Liver (tissue), 8 donors: ENCODE measurements at regions not wholly inside any gene's neighbourhood (a gene's known extent, or its start where the extent isn't known, plus 50 kb on each side); places are given as distances from the start of the nearest gene placed in this dataset.
"Not testable (repeated sequence)": the region's sequence is repeated elsewhere in the genome, so short reads cannot be mapped to it uniquely, and the experiment has no call there.

Source experiments
- DNase-seq: peaks from one replicate; pipeline ENCODE4 v3.0.0-alpha.2; 2017; ENCODE audit warnings: low spot score
- H3K27ac ChIP-seq, 2 donors: one replicate each; pipeline ENCODE4 v1.7.0; 2013; ENCODE audit warnings: inconsistent platforms in 2 of 2, low read length in 2 of 2, control low read depth in 1 of 2, low read depth in 1 of 2, mild to moderate bottlenecking in 1 of 2
- H3K27me3 ChIP-seq, 4 donors: one replicate each; pipeline versions ENCODE4 v1.6.1 to v1.7.0; 2013; ENCODE audit warnings: low read length in 3 of 4, inconsistent platforms in 1 of 4, mild to moderate bottlenecking in 1 of 4, moderate library complexity in 1 of 4; ENCODE audit not compliant: control insufficient read depth in 4 of 4, insufficient read depth in 4 of 4
- H3K36me3 ChIP-seq, 4 donors: one replicate each; pipeline versions ENCODE4 v1.6.1 to v1.7.0; 2013; ENCODE audit warnings: low read length in 3 of 4, mild to moderate bottlenecking in 3 of 4, low read depth in 1 of 4, moderate library complexity in 1 of 4; ENCODE audit not compliant: control insufficient read depth in 4 of 4, insufficient read depth in 3 of 4
- H3K4me1 ChIP-seq, 4 donors: one replicate each; pipeline versions ENCODE4 v1.6.1 to v1.7.0; 2013; ENCODE audit warnings: low read length in 3 of 4, mild to moderate bottlenecking in 3 of 4, moderate library complexity in 1 of 4; ENCODE audit not compliant: control insufficient read depth in 4 of 4, insufficient read depth in 4 of 4
- H3K4me3 ChIP-seq, 3 donors: one replicate each; pipeline versions ENCODE4 v1.6.1 to v1.7.0; 2013; ENCODE audit warnings: low read length in 3 of 3, control low read depth in 1 of 3, low read depth in 1 of 3, mild to moderate bottlenecking in 1 of 3
- H3K9ac ChIP-seq, 2 donors: one replicate each; pipeline ENCODE4 v1.7.0; 2013; ENCODE audit warnings: low read length in 2 of 2, mild to moderate bottlenecking in 2 of 2, moderate library complexity in 2 of 2, control low read depth in 1 of 2, low read depth in 1 of 2
- H3K9me3 ChIP-seq, 4 donors: one replicate each; pipeline versions ENCODE4 v1.6.1 to v1.7.0; 2013; ENCODE audit warnings: low read length in 3 of 4; ENCODE audit not compliant: control insufficient read depth in 4 of 4
- EGR1 ChIP-seq, 2 donors: IDR thresholded peaks; 2 replicates each; pipeline ENCODE4 v1.6.1; 2016 to 2018; ENCODE audit warnings: antibody characterized with exemption in 2 of 2, low read depth in 2 of 2
- FOXA1 ChIP-seq: IDR thresholded peaks from 2 replicates; pipeline ENCODE4 v1.6.1; 2016; ENCODE audit warnings: antibody characterized with exemption
- FOXA2 ChIP-seq: IDR thresholded peaks from 2 replicates; pipeline ENCODE4 v1.6.1; 2016; ENCODE audit warnings: antibody characterized with exemption
- GABPA ChIP-seq, 2 donors: IDR thresholded peaks in 1 of 2; conservative IDR thresholded peaks in 1 of 2; 2 replicates each; pipeline ENCODE4 v1.6.1; 2016; ENCODE audit warnings: antibody characterized with exemption in 2 of 2, mild to moderate bottlenecking in 1 of 2, moderate library complexity in 1 of 2
- HNF4A ChIP-seq, 2 donors: conservative IDR thresholded peaks; 2 replicates each; pipeline ENCODE4 v1.6.1; 2016; ENCODE audit warnings: antibody characterized with exemption in 2 of 2, mild to moderate bottlenecking in 2 of 2
- HNF4G ChIP-seq: IDR thresholded peaks from 2 replicates; pipeline ENCODE4 v1.6.1; 2016; ENCODE audit warnings: antibody characterized with exemption
- JUND ChIP-seq, 2 donors: IDR thresholded peaks; 2 replicates each; pipeline ENCODE4 v1.6.1; 2016; ENCODE audit warnings: antibody characterized with exemption in 2 of 2
- NR2F2 ChIP-seq: IDR thresholded peaks from 2 replicates; pipeline ENCODE4 v1.6.1; 2016; ENCODE audit warnings: antibody characterized with exemption
- RAD21 ChIP-seq, 2 donors: IDR thresholded peaks; 2 replicates each; pipeline ENCODE4 v1.6.1; 2016; ENCODE audit warnings: antibody characterized with exemption in 2 of 2, mild to moderate bottlenecking in 2 of 2
- RXRA ChIP-seq, 2 donors: IDR thresholded peaks; 2 replicates each; pipeline ENCODE4 v1.6.1; 2017 to 2018; ENCODE audit warnings: antibody characterized with exemption in 2 of 2, mild to moderate bottlenecking in 1 of 2
- SP1 ChIP-seq: IDR thresholded peaks from 2 replicates; pipeline ENCODE4 v1.6.1; 2018; ENCODE audit warnings: antibody characterized with exemption, mild to moderate bottlenecking
- TAF1 ChIP-seq: conservative IDR thresholded peaks from 2 replicates; pipeline ENCODE4 v1.6.1; 2016; ENCODE audit warnings: antibody characterized with exemption, mild to moderate bottlenecking
- YY1 ChIP-seq: IDR thresholded peaks from 2 replicates; pipeline ENCODE4 v1.6.1; 2016; ENCODE audit warnings: antibody characterized with exemption, mild to moderate bottlenecking
- WGBS: extraction: QIAGEN DNeasy Blood & Tissue Kit; methylation state at CpG from one replicate; pipeline ENCODE4 v1.1.7; 2013; 5-methylcytosine and 5-hydroxymethylcytosine counted together
- TF ChIP-seq, protein P1 (sequence below): fragments of 150-350 bp; IDR thresholded peaks from 2 replicates; pipeline ENCODE4 v1.5.1; 2017; ENCODE audit warnings: improper control_type of control experiment, low read depth, low read length; ENCODE audit not compliant: missing input control
- TF ChIP-seq, protein P2 (sequence below): IDR thresholded peaks from 2 replicates; pipeline ENCODE4 v1.6.1; 2016; ENCODE audit warnings: antibody characterized with exemption
- TF ChIP-seq, protein P3 (sequence below): IDR thresholded peaks from 2 replicates; pipeline ENCODE4 v1.6.1; 2016; ENCODE audit warnings: antibody characterized with exemption
- TF ChIP-seq, protein P4 (sequence below): IDR thresholded peaks from 2 replicates; pipeline ENCODE4 v1.6.1; 2016; ENCODE audit warnings: antibody characterized with exemption, mild to moderate bottlenecking
- TF ChIP-seq, protein P5 (sequence below): IDR thresholded peaks from 2 replicates; pipeline ENCODE4 v1.6.1; 2016; ENCODE audit warnings: antibody characterized with exemption
- donor health status: healthy.
- donor health status: healthy.
- donor health status: healthy.
- donor health status: healthy.
- donor health status: healthy.

DNA sequence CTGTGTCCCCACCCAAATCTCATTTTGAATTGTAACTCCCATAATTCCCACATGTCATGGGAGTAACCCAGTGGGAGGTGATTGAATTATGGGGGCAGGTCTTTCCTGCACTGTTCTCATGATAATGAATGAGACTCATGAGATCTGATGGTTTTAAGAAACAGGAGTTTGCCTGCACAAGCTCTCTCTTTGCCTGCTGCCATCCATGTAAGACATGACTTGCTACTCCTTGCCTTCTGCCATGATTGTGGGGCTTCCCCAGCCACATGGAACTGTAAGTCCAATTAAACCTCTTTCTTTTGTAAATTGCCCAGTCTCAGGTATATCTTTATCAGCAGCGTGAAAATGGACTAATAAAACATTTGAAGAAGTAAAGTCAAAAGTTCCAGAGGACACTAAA lies 126.8 kb upstream of the IGSF10 start:
- not testable (repeated sequence) for H3K4me3 ChIP-seq, H3K4me1 ChIP-seq, H3K9ac ChIP-seq, H3K27ac ChIP-seq, H3K27me3 ChIP-seq, H3K9me3 ChIP-seq, H3K36me3 ChIP-seq, DNase-seq
- 95% methylated on average over 1 of the region's 1 CpG for WGBS

DNA sequence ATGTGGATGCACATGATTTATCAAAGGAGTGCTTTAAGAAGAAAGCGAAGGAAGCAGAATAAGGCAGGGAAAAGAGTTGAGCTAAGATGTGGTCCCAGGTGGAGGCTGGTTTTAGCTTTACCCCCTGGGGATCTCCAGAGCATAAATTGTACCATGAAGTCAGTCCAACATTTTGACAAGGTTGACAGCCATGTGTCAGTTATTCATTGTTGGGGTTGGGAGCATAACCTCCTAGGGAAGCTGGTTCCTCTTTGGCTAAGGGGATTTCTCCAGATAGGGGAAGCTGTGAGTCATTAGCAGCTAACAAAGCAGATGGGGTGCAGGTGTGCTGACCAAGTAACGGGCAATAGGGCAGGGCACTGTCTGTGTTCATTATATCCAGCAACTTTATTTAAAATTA lies 123.7 kb upstream of the IGSF10 start:
- TF ChIP-seq HNF4G (no peak), FOXA1 (no peak), FOXA2 (no peak), RAD21 (IDR thresholded peaks at IDR 0.05) (no peak), TAF1 (no peak), HNF4A (conservative IDR thresholded peaks at IDR 0.05) (no peak), EGR1 (IDR thresholded peaks at IDR 0.05; ENCODE audit: low read depth in 2 of 2) (no peak), RXRA (IDR thresholded peaks at IDR 0.05) (no peak), YY1 (no peak), JUND (IDR thresholded peaks at IDR 0.05) (no peak), GABPA (IDR thresholded peaks at IDR 0.05 in 1 of 2, conservative IDR thresholded peaks at IDR 0.05 in 1 of 2) (no peak), NR2F2 (no peak), SP1 (no peak)
- TF ChIP-seq, protein P1, sequence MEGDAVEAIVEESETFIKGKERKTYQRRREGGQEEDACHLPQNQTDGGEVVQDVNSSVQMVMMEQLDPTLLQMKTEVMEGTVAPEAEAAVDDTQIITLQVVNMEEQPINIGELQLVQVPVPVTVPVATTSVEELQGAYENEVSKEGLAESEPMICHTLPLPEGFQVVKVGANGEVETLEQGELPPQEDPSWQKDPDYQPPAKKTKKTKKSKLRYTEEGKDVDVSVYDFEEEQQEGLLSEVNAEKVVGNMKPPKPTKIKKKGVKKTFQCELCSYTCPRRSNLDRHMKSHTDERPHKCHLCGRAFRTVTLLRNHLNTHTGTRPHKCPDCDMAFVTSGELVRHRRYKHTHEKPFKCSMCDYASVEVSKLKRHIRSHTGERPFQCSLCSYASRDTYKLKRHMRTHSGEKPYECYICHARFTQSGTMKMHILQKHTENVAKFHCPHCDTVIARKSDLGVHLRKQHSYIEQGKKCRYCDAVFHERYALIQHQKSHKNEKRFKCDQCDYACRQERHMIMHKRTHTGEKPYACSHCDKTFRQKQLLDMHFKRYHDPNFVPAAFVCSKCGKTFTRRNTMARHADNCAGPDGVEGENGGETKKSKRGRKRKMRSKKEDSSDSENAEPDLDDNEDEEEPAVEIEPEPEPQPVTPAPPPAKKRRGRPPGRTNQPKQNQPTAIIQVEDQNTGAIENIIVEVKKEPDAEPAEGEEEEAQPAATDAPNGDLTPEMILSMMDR, result no peak
- TF ChIP-seq, protein P2, sequence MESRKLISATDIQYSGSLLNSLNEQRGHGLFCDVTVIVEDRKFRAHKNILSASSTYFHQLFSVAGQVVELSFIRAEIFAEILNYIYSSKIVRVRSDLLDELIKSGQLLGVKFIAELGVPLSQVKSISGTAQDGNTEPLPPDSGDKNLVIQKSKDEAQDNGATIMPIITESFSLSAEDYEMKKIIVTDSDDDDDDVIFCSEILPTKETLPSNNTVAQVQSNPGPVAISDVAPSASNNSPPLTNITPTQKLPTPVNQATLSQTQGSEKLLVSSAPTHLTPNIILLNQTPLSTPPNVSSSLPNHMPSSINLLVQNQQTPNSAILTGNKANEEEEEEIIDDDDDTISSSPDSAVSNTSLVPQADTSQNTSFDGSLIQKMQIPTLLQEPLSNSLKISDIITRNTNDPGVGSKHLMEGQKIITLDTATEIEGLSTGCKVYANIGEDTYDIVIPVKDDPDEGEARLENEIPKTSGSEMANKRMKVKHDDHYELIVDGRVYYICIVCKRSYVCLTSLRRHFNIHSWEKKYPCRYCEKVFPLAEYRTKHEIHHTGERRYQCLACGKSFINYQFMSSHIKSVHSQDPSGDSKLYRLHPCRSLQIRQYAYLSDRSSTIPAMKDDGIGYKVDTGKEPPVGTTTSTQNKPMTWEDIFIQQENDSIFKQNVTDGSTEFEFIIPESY, result no peak
- TF ChIP-seq, protein P3, sequence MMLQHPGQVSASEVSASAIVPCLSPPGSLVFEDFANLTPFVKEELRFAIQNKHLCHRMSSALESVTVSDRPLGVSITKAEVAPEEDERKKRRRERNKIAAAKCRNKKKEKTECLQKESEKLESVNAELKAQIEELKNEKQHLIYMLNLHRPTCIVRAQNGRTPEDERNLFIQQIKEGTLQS, result no peak
- TF ChIP-seq, protein P4, sequence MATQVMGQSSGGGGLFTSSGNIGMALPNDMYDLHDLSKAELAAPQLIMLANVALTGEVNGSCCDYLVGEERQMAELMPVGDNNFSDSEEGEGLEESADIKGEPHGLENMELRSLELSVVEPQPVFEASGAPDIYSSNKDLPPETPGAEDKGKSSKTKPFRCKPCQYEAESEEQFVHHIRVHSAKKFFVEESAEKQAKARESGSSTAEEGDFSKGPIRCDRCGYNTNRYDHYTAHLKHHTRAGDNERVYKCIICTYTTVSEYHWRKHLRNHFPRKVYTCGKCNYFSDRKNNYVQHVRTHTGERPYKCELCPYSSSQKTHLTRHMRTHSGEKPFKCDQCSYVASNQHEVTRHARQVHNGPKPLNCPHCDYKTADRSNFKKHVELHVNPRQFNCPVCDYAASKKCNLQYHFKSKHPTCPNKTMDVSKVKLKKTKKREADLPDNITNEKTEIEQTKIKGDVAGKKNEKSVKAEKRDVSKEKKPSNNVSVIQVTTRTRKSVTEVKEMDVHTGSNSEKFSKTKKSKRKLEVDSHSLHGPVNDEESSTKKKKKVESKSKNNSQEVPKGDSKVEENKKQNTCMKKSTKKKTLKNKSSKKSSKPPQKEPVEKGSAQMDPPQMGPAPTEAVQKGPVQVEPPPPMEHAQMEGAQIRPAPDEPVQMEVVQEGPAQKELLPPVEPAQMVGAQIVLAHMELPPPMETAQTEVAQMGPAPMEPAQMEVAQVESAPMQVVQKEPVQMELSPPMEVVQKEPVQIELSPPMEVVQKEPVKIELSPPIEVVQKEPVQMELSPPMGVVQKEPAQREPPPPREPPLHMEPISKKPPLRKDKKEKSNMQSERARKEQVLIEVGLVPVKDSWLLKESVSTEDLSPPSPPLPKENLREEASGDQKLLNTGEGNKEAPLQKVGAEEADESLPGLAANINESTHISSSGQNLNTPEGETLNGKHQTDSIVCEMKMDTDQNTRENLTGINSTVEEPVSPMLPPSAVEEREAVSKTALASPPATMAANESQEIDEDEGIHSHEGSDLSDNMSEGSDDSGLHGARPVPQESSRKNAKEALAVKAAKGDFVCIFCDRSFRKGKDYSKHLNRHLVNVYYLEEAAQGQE, result no peak
- TF ChIP-seq, protein P5, sequence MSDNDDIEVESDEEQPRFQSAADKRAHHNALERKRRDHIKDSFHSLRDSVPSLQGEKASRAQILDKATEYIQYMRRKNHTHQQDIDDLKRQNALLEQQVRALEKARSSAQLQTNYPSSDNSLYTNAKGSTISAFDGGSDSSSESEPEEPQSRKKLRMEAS, result no peak
- Histone ChIP-seq H3K27me3 (no peaks in the 10 kb centered on the region), H3K9me3 (no peaks in the 10 kb centered on the region), H3K4me1 (no peaks in the 10 kb centered on the region), H3K36me3 (no peaks in the 10 kb centered on the region), H3K9ac (no peak overlapping the region), H3K4me3 (no peak overlapping the region), H3K27ac (no peak overlapping the region)
- no peak for DNase-seq
- 85% methylated on average over 2 of the region's 2 CpGs for WGBS
